Body of pancreas (tissue), 4 donors: ENCODE measurements at regions not wholly inside any gene's neighbourhood (a gene's known extent, or its start where the extent isn't known, plus 50 kb on each side); places are given as distances from the start of the nearest gene placed in this dataset.

Source experiments
- POLR2A ChIP-seq, 3 donors: fragments of 450-650 bp; IDR thresholded peaks; one replicate each; pipeline ENCODE4 v1.6.1; 2016; ENCODE audit warnings: antibody characterized with exemption in 3 of 3, mild to moderate bottlenecking in 2 of 3
- TF ChIP-seq, protein P1 (sequence below), 7 experiments: fragments of 450-650 bp in 4 of 7; fragments of 200-600 bp in 3 of 7; sonication (generic) in 3 of 7; IDR thresholded peaks; one replicate each; pipeline ENCODE4 v1.5.1; 2016 to 2019; ENCODE audit warnings: antibody characterized with exemption in 7 of 7

DNA sequence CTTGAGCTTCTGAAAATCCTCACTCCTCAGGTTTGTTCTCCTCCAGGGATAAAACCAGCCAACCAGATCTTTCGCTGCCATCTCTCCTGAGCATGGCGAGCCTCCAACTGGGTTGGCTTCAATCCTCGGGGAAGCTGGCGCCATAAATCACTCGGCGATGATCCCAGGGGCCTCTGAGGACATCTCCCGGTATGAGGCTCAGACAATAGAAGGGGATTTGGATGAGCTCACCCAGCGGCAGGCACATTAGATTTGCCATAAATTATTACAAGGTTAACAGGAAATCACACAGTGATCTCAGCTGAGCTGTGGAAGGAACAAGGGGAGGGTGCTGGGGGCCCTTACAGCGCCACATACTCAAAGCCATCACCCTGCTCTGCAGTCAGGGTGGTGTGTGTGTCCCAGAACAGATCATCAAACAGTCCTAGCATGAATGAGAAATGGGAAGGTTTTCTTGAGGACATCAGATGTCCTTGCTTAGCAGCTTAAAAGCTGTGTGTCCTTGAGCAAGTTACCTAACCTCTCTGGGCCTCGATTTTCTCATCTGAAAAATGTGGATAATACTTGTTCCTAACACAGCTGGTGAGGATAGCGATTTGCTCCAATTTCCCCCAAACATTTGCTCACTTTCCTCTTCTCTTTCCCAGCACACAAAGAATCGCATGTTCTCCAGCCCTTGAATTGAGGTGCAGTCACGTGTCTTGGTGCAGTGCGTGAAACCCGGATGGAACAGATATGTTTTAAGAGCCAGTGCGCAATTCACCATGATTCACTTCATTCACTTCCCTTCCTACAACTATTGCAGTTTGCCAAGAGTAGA lies 142.8 kb downstream of the SCARB1 start:
- TF ChIP-seq, protein P1, sequence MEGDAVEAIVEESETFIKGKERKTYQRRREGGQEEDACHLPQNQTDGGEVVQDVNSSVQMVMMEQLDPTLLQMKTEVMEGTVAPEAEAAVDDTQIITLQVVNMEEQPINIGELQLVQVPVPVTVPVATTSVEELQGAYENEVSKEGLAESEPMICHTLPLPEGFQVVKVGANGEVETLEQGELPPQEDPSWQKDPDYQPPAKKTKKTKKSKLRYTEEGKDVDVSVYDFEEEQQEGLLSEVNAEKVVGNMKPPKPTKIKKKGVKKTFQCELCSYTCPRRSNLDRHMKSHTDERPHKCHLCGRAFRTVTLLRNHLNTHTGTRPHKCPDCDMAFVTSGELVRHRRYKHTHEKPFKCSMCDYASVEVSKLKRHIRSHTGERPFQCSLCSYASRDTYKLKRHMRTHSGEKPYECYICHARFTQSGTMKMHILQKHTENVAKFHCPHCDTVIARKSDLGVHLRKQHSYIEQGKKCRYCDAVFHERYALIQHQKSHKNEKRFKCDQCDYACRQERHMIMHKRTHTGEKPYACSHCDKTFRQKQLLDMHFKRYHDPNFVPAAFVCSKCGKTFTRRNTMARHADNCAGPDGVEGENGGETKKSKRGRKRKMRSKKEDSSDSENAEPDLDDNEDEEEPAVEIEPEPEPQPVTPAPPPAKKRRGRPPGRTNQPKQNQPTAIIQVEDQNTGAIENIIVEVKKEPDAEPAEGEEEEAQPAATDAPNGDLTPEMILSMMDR (IDR thresholded peaks at IDR 0.05), result no peak
- peak in 1 of 3 donors; percentile 11 for TF ChIP-seq POLR2A (IDR thresholded peaks at IDR 0.05)
